HG02759 (cell line): ENCODE measurements at regions not wholly inside any gene's neighbourhood (a gene's known extent, or its start where the extent isn't known, plus 50 kb on each side); places are given as distances from the start of the nearest gene placed in this dataset.
"Not testable (repeated sequence)": the region's sequence is repeated elsewhere in the genome, so short reads cannot be mapped to it uniquely, and the experiment has no call there.

Experiments
- ATAC-seq: cut with Tn5 transposase; IDR thresholded peaks from one replicate; pipeline ENCODE4 v1.9.1; 2021; ENCODE audit warnings: mild to moderate bottlenecking, moderate library complexity; ENCODE audit not compliant: unreplicated experiment

- no peak for ATAC-seq
Measured at GRCh38 chr3:153958635-153959595, 162.3 kb upstream of the ARHGEF26 start.

- ATAC-seq: no peak
Measured at GRCh38 chr3:153960458-153961074, 160.6 kb upstream of the ARHGEF26 start.

GRCh38 chr3:153961494-153961893 lies 159.7 kb upstream of the ARHGEF26 start:
- ATAC-seq: no peak

- ATAC-seq: peak; percentile 34
Measured at GRCh38 chr3:153963012-153963411, 158.2 kb upstream of the ARHGEF26 start.

GRCh38 chr3:153967260-153967659 lies 153.9 kb upstream of the ARHGEF26 start:
- ATAC-seq: peak; percentile 45

- peak; percentile 55 for ATAC-seq
Measured at GRCh38 chr3:153970047-153970446, 151.1 kb upstream of the ARHGEF26 start.

- ATAC-seq: no peak
Measured at GRCh38 chr3:153970741-153971347, 150.3 kb upstream of the ARHGEF26 start.

GRCh38 chr3:153972862-153973261 lies 148.3 kb upstream of the ARHGEF26 start:
- peak; percentile 54 for ATAC-seq

- ATAC-seq: peak; percentile 39
Measured at GRCh38 chr3:153973722-153974265, 147.4 kb upstream of the ARHGEF26 start.

GRCh38 chr3:153974614-153975013 lies 146.6 kb upstream of the ARHGEF26 start:
- no peak for ATAC-seq

GRCh38 chr3:153976891-153977554 lies 144.2 kb upstream of the ARHGEF26 start:
- no peak for ATAC-seq

- no peak for ATAC-seq
Measured at GRCh38 chr3:153978006-153978405, 143.2 kb upstream of the ARHGEF26 start.

- ATAC-seq: no peak
Measured at GRCh38 chr3:153979418-153980251, 141.6 kb upstream of the ARHGEF26 start.

GRCh38 chr3:153980252-153980590 lies 141.0 kb upstream of the ARHGEF26 start:
- ATAC-seq: no peak

GRCh38 chr3:153997364-153997763 lies 123.8 kb upstream of the ARHGEF26 start:
- ATAC-seq: not testable (repeated sequence)

GRCh38 chr3:154003649-154004048 lies 117.5 kb upstream of the ARHGEF26 start:
- no peak for ATAC-seq

GRCh38 chr3:154011036-154011435 lies 110.2 kb upstream of the ARHGEF26 start:
- ATAC-seq: no peak

- no peak for ATAC-seq
Measured at GRCh38 chr3:154013736-154014135, 107.5 kb upstream of the ARHGEF26 start.

GRCh38 chr3:154015307-154015706 lies 105.9 kb upstream of the ARHGEF26 start:
- no peak for ATAC-seq

GRCh38 chr3:154018100-154018696 lies 103.0 kb upstream of the ARHGEF26 start:
- ATAC-seq: peak; percentile 76
